ENCODE measurements at regions not wholly inside any gene's neighbourhood (a gene's known extent, or its start where the extent isn't known, plus 50 kb on each side); places are given as distances from the start of the nearest gene placed in this dataset.

GRCh38 chr18:24868311-24868710, 407.9 kb downstream of the HRH4 start:
- CTCF ChIA-PET (ENCODE audit: unreplicated experiment) = no interaction called here
- H3K4me3 ChIP-seq (ENCODE audit: low read depth, low read length, poor library complexity, severe bottlenecking) = no peak overlapping the region
- no peak overlapping the region for H2AFZ ChIP-seq (ENCODE audit: low read length)
- intact Hi-C loops (cut with micrococcal nuclease; ENCODE audit: unreplicated experiment) = loop anchor here (10.0 kb wide), 1 partner anchor 64 kb away; no protein-coding TSS in a partner anchor
- no peaks in the 10 kb centered on the region for H3K9me2 ChIP-seq (ENCODE audit: insufficient read depth, low read length)
- no peak overlapping the region for H3K27ac ChIP-seq (ENCODE audit: low read depth, low read length, poor library complexity, severe bottlenecking)
- POLR2A ChIA-PET = interaction anchor here (0.5 to 0.8 kb wide), 2 partner anchors 121 to 1719 kb away, joined by 3 read pairs; no protein-coding TSS in a partner anchor
- no peaks in the 10 kb centered on the region for H3K9me3 ChIP-seq (ENCODE audit: low read length)
- no peak for TF ChIP-seq EZH2phosphoT487 (IDR thresholded peaks at IDR 0.05; ENCODE audit: borderline replicate concordance, low read depth, low read length)
- TF ChIP-seq CTCF (conservative IDR thresholded peaks at IDR 0.05; ENCODE audit: low read length) = no peak
- DNase-seq (ENCODE audit: low spot score) = no peak
- H4K20me1 ChIP-seq (ENCODE audit: insufficient read depth, low read length) = no peaks in the 10 kb centered on the region
- H3K79me2 ChIP-seq (ENCODE audit: insufficient read depth, low read depth, low read length) = no peaks in the 10 kb centered on the region
- H3K4me2 ChIP-seq (ENCODE audit: low read length) = no peak overlapping the region
- H3K36me3 ChIP-seq (ENCODE audit: insufficient read depth, low read length) = no peaks in the 10 kb centered on the region
- no TSS peak for BruUV-seq (replicated peaks)
- H3K4me1 ChIP-seq (ENCODE audit: insufficient read depth, low read length, poor library complexity, severe bottlenecking) = no peaks in the 10 kb centered on the region

GRCh38 chr18:24868760-24869237, 408.4 kb downstream of the HRH4 start:
- Histone ChIP-seq H3K9me3 (ENCODE audit: low read length) (no peaks in the 10 kb centered on the region), H3K4me1 (ENCODE audit: insufficient read depth, low read length, poor library complexity, severe bottlenecking) (no peaks in the 10 kb centered on the region), H2AFZ (ENCODE audit: low read length) (no peak overlapping the region), H3K9me2 (ENCODE audit: insufficient read depth, low read length) (no peaks in the 10 kb centered on the region), H4K20me1 (ENCODE audit: insufficient read depth, low read length) (no peaks in the 10 kb centered on the region), H3K4me3 (ENCODE audit: low read depth, low read length, poor library complexity, severe bottlenecking) (no peak overlapping the region), H3K27ac (ENCODE audit: low read depth, low read length, poor library complexity, severe bottlenecking) (no peak overlapping the region), H3K4me2 (ENCODE audit: low read length) (no peak overlapping the region), H3K79me2 (ENCODE audit: insufficient read depth, low read depth, low read length) (no peaks in the 10 kb centered on the region), H3K36me3 (ENCODE audit: insufficient read depth, low read length) (no peaks in the 10 kb centered on the region)
- no peak for TF ChIP-seq EZH2phosphoT487 (IDR thresholded peaks at IDR 0.05; ENCODE audit: borderline replicate concordance, low read depth, low read length)
- TF ChIP-seq CTCF (conservative IDR thresholded peaks at IDR 0.05; ENCODE audit: low read length) = no peak
- DNase-seq (ENCODE audit: low spot score) = no peak
- intact Hi-C loops (cut with micrococcal nuclease; ENCODE audit: unreplicated experiment) = loop anchor here (10.0 kb wide), 1 partner anchor 64 kb away; no protein-coding TSS in a partner anchor
- BruUV-seq (replicated peaks) = no TSS peak
- POLR2A ChIA-PET = interaction anchor here (0.8 kb wide), 1 partner anchor 121 kb away, joined by 3 read pairs; no protein-coding TSS in a partner anchor
- CTCF ChIA-PET (ENCODE audit: unreplicated experiment) = no interaction called here

- TF ChIP-seq CTCF (conservative IDR thresholded peaks at IDR 0.05; ENCODE audit: low read length) (no peak), EZH2phosphoT487 (IDR thresholded peaks at IDR 0.05; ENCODE audit: borderline replicate concordance, low read depth, low read length) (no peak)
- intact Hi-C loops (cut with micrococcal nuclease; ENCODE audit: unreplicated experiment) = loop anchor here (10.0 kb wide), 1 partner anchor 64 kb away; no protein-coding TSS in a partner anchor
- Histone ChIP-seq H3K36me3 (ENCODE audit: insufficient read depth, low read length) (no peaks in the 10 kb centered on the region), H2AFZ (ENCODE audit: low read length) (no peak overlapping the region), H3K9me3 (ENCODE audit: low read length) (no peaks in the 10 kb centered on the region), H3K4me2 (ENCODE audit: low read length) (no peak overlapping the region), H4K20me1 (ENCODE audit: insufficient read depth, low read length) (no peaks in the 10 kb centered on the region), H3K27ac (ENCODE audit: low read depth, low read length, poor library complexity, severe bottlenecking) (no peak overlapping the region), H3K9me2 (ENCODE audit: insufficient read depth, low read length) (no peaks in the 10 kb centered on the region), H3K4me1 (ENCODE audit: insufficient read depth, low read length, poor library complexity, severe bottlenecking) (no peaks in the 10 kb centered on the region), H3K4me3 (ENCODE audit: low read depth, low read length, poor library complexity, severe bottlenecking) (no peak overlapping the region), H3K79me2 (ENCODE audit: insufficient read depth, low read depth, low read length) (no peaks in the 10 kb centered on the region)
- BruUV-seq (replicated peaks) = no TSS peak
- ChIA-PET CTCF (ENCODE audit: unreplicated experiment) (no interaction called here), POLR2A (no interaction called here)
- DNase-seq (ENCODE audit: low spot score) = no peak
These were observed 408.8 kb downstream of the HRH4 start for GRCh38 chr18:24869285-24869684.

Measured in OCI-LY7 (cell line).